Muscle layer of colon (tissue), 2 donors: ENCODE measurements at regions not wholly inside any gene's neighbourhood (a gene's known extent, or its start where the extent isn't known, plus 50 kb on each side); places are given as distances from the start of the nearest gene placed in this dataset.
"Not testable (repeated sequence)": the region's sequence is repeated elsewhere in the genome, so short reads cannot be mapped to it uniquely, and the experiment has no call there.

Source experiments
- H3K27ac ChIP-seq: one replicate; pipeline ENCODE4 v1.7.0; 2013; ENCODE audit warnings: low read depth, mild to moderate bottlenecking, low read length, moderate library complexity
- H3K27me3 ChIP-seq, 2 donors: one replicate each; pipeline ENCODE4 v1.7.0; 2013; ENCODE audit warnings: low read length in 2 of 2, mild to moderate bottlenecking in 2 of 2; ENCODE audit not compliant: insufficient read depth in 2 of 2, control insufficient read depth in 1 of 2
- H3K36me3 ChIP-seq: one replicate; pipeline ENCODE4 v1.7.0; 2013; ENCODE audit warnings: mild to moderate bottlenecking, low read length; ENCODE audit not compliant: insufficient read depth
- H3K4me1 ChIP-seq: one replicate; pipeline ENCODE4 v1.7.0; 2013; ENCODE audit warnings: mild to moderate bottlenecking, low read length; ENCODE audit not compliant: insufficient read depth
- H3K4me3 ChIP-seq, 2 donors: one replicate each; pipeline ENCODE4 v1.7.0; 2013; ENCODE audit warnings: low read length in 2 of 2, low read depth in 1 of 2, mild to moderate bottlenecking in 1 of 2, moderate library complexity in 1 of 2
- H3K9ac ChIP-seq: one replicate; pipeline ENCODE4 v1.7.0; 2013; ENCODE audit warnings: low read length
- H3K9me3 ChIP-seq: one replicate; pipeline ENCODE4 v1.7.0; 2013; ENCODE audit warnings: mild to moderate bottlenecking, low read length
- donor health status: abdominal sarcoma.
- donor health status: Adenocarcinoma of cecum.

GRCh38 chr5:117733051-117733450 lies 1158.4 kb upstream of the SEMA6A start:
- Histone ChIP-seq H3K4me3 (no peak overlapping the region), H3K4me1 (peaks cover 13% of the 10 kb centered on the region), H3K27ac (no peak overlapping the region), H3K9ac (no peak overlapping the region), H3K9me3 (no peaks in the 10 kb centered on the region), H3K27me3 (no peaks in the 10 kb centered on the region), H3K36me3 (no peaks in the 10 kb centered on the region)

- Histone ChIP-seq H3K4me3 (no peak overlapping the region), H3K4me1 (peaks cover 13% of the 10 kb centered on the region), H3K9me3 (no peaks in the 10 kb centered on the region), H3K9ac (no peak overlapping the region), H3K27me3 (no peaks in the 10 kb centered on the region), H3K27ac (no peak overlapping the region), H3K36me3 (no peaks in the 10 kb centered on the region)
Measured at GRCh38 chr5:117732264-117732663, 1157.6 kb upstream of the SEMA6A start.

- Histone ChIP-seq H3K9ac (no peak overlapping the region), H3K9me3 (no peaks in the 10 kb centered on the region), H3K27ac (no peak overlapping the region), H3K4me1 (peaks cover 13% of the 10 kb centered on the region), H3K36me3 (no peaks in the 10 kb centered on the region), H3K4me3 (no peak overlapping the region), H3K27me3 (no peaks in the 10 kb centered on the region)
Measured at GRCh38 chr5:117731446-117731845, 1156.8 kb upstream of the SEMA6A start.

- H3K4me1 ChIP-seq, H3K9ac ChIP-seq, H3K4me3 ChIP-seq, H3K9me3 ChIP-seq, H3K36me3 ChIP-seq, H3K27ac ChIP-seq, H3K27me3 ChIP-seq: not testable (repeated sequence)
Measured at GRCh38 chr5:117720784-117721183, 1146.2 kb upstream of the SEMA6A start.

- H3K27me3 ChIP-seq: no peaks in the 10 kb centered on the region
- H3K4me1 ChIP-seq: no peaks in the 10 kb centered on the region
- no peak overlapping the region for H3K9ac ChIP-seq
- H3K27ac ChIP-seq: no peak overlapping the region
- no peak overlapping the region for H3K4me3 ChIP-seq
- no peaks in the 10 kb centered on the region for H3K36me3 ChIP-seq
- peaks cover 3% of the 10 kb centered on the region for H3K9me3 ChIP-seq
Measured at GRCh38 chr5:117719413-117719812, 1144.8 kb upstream of the SEMA6A start.

- Histone ChIP-seq H3K9me3 (peaks cover 7% of the 10 kb centered on the region), H3K4me1 (no peaks in the 10 kb centered on the region), H3K27me3 (no peaks in the 10 kb centered on the region), H3K36me3 (no peaks in the 10 kb centered on the region), H3K27ac (no peak overlapping the region), H3K9ac (no peak overlapping the region), H3K4me3 (no peak overlapping the region)
Measured at GRCh38 chr5:117713585-117714198, 1139.1 kb upstream of the SEMA6A start.

GRCh38 chr5:117701062-117701461 lies 1126.4 kb upstream of the SEMA6A start:
- Histone ChIP-seq H3K4me1 (no peaks in the 10 kb centered on the region), H3K9ac (no peak overlapping the region), H3K27ac (no peak overlapping the region), H3K27me3 (no peaks in the 10 kb centered on the region), H3K9me3 (no peaks in the 10 kb centered on the region), H3K36me3 (no peaks in the 10 kb centered on the region), H3K4me3 (no peak overlapping the region)

- Histone ChIP-seq H3K27ac (no peak overlapping the region), H3K27me3 (no peaks in the 10 kb centered on the region), H3K4me3 (no peak overlapping the region), H3K9me3 (no peaks in the 10 kb centered on the region), H3K4me1 (no peaks in the 10 kb centered on the region), H3K36me3 (no peaks in the 10 kb centered on the region), H3K9ac (no peak overlapping the region)
Measured at GRCh38 chr5:117692606-117693005, 1118.0 kb upstream of the SEMA6A start.

- no peaks in the 10 kb centered on the region for H3K36me3 ChIP-seq
- no peak overlapping the region for H3K4me3 ChIP-seq
- no peak overlapping the region for H3K9ac ChIP-seq
- H3K27me3 ChIP-seq: no peaks in the 10 kb centered on the region
- no peaks in the 10 kb centered on the region for H3K9me3 ChIP-seq
- H3K4me1 ChIP-seq: no peaks in the 10 kb centered on the region
- H3K27ac ChIP-seq: no peak overlapping the region
Measured at GRCh38 chr5:117691081-117691870, 1116.7 kb upstream of the SEMA6A start.

GRCh38 chr5:117690612-117691011 lies 1116.0 kb upstream of the SEMA6A start:
- Histone ChIP-seq H3K9me3 (no peaks in the 10 kb centered on the region), H3K36me3 (no peaks in the 10 kb centered on the region), H3K27me3 (no peaks in the 10 kb centered on the region), H3K4me3 (no peak overlapping the region), H3K27ac (no peak overlapping the region), H3K9ac (no peak overlapping the region), H3K4me1 (no peaks in the 10 kb centered on the region)

GRCh38 chr5:117686926-117687325 lies 1112.3 kb upstream of the SEMA6A start:
- H3K9ac ChIP-seq: no peak overlapping the region
- H3K36me3 ChIP-seq: no peaks in the 10 kb centered on the region
- no peak overlapping the region for H3K4me3 ChIP-seq
- no peaks in the 10 kb centered on the region for H3K9me3 ChIP-seq
- H3K27ac ChIP-seq: no peak overlapping the region
- no peaks in the 10 kb centered on the region for H3K27me3 ChIP-seq
- H3K4me1 ChIP-seq: no peaks in the 10 kb centered on the region

GRCh38 chr5:117682416-117682815 lies 1107.8 kb upstream of the SEMA6A start:
- no peak overlapping the region for H3K9ac ChIP-seq
- no peaks in the 10 kb centered on the region for H3K9me3 ChIP-seq
- no peaks in the 10 kb centered on the region for H3K36me3 ChIP-seq
- H3K27ac ChIP-seq: no peak overlapping the region
- H3K27me3 ChIP-seq: no peaks in the 10 kb centered on the region
- no peaks in the 10 kb centered on the region for H3K4me1 ChIP-seq
- no peak overlapping the region for H3K4me3 ChIP-seq
